ENCODE measurements at regions not wholly inside any gene's neighbourhood (a gene's known extent, or its start where the extent isn't known, plus 50 kb on each side); places are given as distances from the start of the nearest gene placed in this dataset.
"Not testable (repeated sequence)": the region's sequence is repeated elsewhere in the genome, so short reads cannot be mapped to it uniquely, and the experiment has no call there.

GRCh38 chr20:4430826-4431225, 181.7 kb upstream of the ADRA1D start:
- not testable (repeated sequence) for TF ChIP-seq CTCF (IDR thresholded peaks at IDR 0.05 in 8 of 11, conservative IDR thresholded peaks at IDR 0.05 in 3 of 11); POLR2A (IDR thresholded peaks at IDR 0.05)
